HG03135 (cell line): ENCODE measurements at regions not wholly inside any gene's neighbourhood (a gene's known extent, or its start where the extent isn't known, plus 50 kb on each side); places are given as distances from the start of the nearest gene placed in this dataset.

Source experiments
- ATAC-seq: cut with Tn5 transposase; IDR thresholded peaks from one replicate; pipeline ENCODE4 v1.9.1; 2021; ENCODE audit warnings: mild to moderate bottlenecking, moderate library complexity; ENCODE audit not compliant: unreplicated experiment

DNA sequence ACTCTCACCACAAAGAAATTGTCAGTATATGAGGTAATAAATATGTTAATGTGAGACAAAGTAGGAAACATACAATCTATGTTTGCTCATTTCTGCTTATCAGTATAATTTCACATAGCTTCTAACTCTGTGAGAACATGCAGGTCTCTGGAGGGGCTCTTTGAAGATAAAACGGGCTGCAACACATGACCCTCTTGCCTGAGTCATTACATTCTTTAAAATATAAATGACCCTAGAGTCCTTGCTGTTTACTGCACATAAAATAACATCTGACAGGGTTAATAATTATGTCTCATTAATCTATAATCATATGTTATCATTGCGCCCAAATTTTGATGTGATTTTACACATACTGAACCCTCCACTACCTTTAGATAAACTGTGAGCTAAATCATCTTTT is 681.5 kb downstream of the ARAP2 start:
- no peak for ATAC-seq

DNA sequence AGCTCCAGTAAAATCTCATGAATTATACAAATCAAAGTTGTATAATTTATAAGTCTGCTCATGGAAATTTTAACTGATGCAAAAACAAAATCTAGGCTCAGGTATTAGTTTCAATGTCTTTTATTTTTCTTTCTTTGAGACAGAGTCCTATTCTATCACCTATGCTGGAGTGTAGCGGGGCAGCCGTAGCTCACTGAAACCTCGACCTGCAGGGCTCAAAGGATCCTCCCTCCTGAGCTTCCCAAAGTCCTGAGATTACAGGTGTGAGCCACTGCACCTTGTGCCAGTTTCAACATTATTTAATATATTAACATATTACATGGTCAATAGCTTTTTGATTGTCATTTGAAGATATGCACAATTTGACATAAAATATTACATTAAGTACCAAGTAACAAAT is 678.7 kb downstream of the ARAP2 start:
- no peak for ATAC-seq

DNA sequence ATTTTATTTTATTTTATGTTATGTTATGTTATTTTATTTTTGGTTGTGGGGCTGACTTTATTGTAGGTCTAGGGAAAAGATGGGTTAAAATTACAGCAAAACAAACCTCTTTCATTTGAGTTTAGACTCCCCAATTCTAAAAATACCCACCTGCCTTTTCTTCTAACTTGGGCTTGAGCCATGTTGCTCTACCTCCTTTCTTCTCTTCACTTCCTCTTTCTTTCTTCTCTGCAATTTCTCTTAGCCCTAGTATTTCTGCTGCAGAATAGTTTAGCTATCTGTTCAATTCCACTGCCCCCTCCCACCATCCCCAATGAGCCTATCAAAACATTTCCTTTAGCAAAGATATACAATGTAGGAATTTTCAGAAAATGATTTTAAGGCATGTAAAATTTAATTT is 653.3 kb downstream of the ARAP2 start:
- ATAC-seq = no peak

DNA sequence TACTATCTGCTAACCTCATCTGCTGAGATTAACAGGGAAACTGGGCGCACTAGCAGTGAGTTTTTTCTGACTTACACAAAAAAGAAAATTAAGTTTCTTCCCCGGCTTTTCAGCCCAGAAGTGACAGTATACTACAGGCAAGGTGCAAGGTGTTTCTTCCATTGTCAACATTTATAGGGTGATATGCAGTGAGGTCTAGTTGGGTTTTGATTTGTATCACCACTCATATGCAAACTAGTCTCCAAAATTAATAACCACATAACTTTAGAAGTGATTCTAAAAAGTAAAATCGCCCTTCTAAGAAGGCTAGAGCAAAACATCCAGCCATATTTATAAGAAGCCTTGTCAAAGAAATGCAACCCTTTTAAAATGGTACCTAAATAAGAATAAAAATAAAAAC is 640.1 kb downstream of the ARAP2 start:
- ATAC-seq = no peak

DNA sequence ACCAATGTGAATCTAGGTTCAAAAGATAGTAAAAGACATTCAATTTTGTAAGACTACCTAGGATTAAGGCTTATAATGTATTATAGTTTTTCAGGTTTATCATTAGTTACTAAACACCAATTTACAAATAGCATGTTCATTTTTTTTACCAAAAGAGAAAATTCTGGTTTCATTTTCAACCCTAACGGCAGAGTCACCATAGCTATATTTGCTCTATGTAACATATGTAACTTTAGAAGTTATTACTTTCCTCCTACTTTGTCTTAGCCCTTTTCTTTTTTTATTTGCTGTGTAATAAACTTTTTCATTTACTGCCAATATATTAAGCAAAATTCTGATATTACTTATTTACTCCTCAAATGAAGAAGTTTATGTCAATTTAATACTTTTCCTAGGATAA is 639.6 kb downstream of the ARAP2 start:
- ATAC-seq = no peak

DNA sequence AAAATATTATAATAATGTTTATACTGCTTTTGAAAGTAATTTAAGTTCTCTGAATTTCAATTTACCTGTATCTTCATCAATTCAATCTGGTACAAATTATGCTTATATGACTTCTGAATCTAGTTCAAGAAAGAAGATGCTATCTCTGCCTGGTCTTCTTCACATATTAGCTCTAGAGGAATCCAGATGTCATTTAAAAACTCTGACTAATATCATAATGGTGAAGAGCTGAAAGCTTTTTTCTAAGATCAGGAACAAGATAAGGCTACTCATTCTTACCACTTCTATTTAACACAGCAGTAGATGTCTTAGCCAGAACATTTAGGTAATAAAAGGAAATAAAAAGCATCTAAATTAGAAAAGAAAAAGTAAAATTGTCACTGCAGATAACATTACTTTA is 636.1 kb downstream of the ARAP2 start:
- ATAC-seq = no peak

DNA sequence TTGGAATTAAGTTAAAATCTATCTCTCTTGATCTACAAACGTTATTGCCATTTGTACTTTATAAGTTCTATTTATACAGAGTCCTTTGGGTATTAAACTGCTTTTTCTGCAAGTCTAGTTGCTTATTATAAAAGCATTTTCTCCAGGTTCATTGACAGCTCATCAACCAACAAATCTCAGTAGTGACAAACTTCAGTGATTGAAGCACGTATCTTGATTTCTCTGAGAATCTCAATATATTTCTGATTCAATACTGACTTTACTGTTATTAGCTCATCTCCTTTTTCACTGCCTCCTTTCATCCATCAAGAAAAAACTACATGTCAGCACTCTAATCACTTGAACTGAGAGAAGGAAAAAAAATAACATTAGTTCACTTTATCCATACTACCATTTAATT is 630.2 kb downstream of the ARAP2 start:
- ATAC-seq = no peak

DNA sequence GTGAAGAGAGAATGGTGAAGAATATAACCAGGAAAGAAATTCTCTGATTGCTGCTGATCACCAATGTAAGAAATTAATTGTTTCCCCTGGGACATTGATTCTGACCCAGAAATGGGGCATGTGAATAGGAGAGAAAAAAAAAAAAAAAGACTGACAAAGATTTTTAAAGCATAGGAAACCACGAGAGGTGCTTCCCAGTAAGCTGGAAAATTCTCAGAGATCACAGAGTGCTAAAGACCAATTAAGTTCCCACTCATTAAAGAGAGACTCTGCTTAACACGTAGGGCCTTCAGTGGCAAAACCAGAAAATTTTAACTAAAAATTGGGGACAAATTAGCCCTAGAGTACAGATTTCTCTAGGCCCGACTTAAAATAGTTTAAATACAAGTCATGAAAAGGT is 604.4 kb downstream of the ARAP2 start:
- ATAC-seq = no peak

DNA sequence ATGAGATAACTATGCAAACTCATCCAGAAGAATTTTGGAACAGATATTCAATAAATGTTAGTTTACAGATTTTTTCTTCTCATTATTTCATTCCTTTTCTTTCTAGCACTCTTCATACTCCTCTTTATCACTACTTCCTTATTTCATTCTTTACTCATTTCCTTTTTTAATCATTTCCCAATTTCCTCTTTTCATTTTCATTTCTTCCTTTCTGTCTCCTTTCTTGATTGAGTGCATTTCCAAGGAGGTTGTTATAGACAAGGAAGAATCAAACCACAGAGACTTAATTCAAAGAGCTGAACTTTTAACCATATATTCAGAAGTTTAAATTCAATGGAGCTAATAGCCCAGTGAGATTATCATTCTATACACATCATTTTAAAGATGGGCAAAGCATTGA is 600.7 kb downstream of the ARAP2 start:
- no peak for ATAC-seq

DNA sequence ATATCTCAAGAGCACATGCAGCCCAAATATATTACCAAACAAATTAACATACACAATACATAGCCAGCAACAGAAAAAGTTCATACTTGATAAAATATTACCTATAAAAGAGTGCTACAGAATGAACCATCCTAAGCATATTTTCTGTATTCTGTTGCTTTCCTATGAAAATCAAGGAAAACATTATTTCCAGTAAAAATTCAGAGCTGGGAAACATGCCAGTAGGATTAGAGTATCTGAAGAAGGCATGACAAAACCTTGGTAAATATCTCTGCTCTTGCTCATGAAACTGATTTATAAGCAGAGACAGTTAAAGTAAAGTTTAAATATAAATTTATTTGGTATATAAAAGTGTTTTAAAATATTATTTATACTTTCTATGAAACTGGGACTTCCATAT is 599.7 kb downstream of the ARAP2 start:
- no peak for ATAC-seq

DNA sequence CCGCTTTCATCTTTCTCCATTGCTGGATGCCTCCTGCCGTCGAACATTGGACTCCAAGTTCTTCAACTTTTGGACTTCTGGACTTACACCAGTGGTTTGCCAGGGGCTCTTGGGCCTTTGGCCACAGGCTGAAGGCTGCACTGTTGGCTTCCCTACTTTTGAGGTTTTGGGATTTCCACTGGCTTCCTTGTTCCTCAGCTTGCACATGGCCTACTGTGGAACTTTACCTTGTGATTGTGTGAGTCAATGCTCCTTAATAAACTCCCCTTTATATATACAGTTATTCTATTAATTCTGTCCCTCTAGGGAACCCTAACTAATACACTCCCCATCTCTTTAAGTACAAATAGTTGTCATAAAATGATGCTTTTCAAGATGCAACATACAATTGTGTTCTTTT is 595.3 kb downstream of the ARAP2 start:
- ATAC-seq = no peak

DNA sequence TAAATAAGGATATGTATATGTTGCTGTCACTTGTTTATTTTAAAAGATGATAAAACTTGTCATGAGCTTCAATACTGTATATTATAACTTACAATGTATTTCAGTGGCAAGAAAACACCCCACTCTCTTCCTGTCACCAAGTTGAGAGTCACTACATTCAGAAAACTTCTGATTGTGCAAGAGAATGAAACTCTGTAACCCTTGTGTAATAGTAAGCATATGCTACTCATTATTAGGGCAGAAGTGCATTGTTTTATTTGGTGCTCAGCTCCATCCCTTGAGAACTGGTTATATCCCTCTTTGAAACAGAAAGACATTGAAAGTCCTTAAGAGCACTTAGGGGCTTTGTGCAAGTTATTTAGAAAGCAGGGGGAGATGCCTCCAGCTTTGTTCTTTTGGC is 594.5 kb downstream of the ARAP2 start:
- ATAC-seq = no peak

DNA sequence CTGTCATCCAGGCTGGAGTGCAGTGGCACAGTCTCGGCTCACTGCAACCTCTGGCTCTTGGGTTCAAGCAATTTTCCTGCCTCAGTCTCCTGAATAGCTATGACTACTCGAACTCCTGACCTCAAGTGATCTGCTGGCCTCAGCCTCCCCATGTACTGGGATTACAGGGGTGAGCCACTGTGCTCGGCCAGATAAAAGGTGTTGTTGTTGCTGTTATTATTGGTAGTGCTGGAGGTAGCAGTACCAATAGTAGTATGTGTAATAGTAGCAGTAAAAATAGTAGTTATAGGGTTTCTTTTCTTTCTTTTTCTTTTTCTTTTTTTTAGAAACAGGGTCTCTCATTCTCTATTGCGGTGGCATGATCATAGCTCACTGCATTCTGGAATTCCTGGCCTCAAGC is 592.1 kb downstream of the ARAP2 start:
- no peak for ATAC-seq

DNA sequence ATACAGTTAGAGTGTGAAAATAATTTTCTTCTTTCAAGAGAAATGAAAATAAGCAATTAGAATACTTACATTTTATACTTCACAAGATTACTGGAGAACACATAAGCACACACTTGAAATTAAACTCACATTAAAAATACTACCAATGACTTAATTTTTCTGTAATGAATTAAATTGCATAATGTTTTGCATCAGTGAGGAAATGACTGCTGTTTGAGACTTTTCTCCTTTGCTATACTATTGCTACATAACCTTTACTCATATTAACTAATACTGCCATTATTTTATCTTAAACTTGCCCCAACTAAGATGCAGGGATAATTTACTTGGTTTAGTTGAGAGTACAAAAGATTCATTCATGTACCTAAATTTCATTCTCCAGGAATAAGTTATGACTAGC is 590.9 kb downstream of the ARAP2 start:
- no peak for ATAC-seq

DNA sequence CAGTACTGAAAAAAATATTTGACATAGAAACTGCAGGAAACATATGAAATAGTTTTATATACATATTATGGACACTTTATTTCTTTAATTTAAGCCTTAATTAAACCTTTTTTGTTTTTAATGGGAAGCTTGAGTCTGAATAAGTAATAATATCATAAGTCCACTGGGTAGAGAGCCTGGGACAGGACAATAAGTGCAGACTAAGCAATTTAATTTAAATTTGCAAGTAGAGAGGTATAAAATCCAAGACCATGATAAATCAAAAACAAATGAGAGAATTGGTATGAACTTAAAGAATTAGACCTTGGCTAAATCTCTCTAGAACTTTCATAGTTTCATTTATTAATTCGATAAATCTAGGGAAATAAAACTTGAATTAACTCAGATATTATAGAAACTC is 571.2 kb downstream of the ARAP2 start:
- no peak for ATAC-seq

DNA sequence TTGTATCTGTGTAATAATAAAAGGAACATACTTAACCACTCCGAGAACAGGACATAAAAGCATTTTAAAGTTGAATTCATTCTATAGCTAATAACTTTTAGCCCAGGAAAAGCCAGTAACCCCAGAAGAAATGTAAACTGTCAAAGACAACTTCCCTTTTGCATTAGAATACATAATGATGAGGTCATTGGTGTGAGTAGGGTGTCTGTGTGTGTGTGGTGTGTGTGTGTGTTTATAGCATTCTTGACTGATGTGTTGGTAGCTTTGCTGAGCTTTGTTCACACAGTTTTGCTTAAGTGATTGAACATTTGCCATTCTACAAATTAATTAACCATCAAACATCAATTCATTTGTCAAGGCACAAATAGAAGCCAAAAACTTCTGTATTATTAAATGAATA is 559.6 kb downstream of the ARAP2 start:
- no peak for ATAC-seq

DNA sequence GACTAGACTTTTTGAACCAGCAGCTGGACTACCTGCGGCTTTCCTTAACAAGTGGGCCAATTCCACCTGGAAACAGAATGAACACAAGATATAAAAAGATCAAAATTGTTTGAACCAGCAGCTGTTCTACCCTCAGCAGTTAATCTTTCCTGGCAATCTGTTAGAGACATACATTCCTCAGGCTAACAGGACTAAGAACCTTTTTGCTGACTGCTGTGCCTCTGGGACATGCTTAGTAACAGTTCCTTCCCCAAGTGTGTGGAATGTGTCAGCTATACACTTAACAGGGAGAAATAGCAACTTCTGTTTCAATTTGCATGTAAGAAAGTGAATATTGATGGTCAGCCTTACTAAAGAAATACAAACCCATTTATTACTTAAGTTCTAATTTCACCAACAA is 554.4 kb downstream of the ARAP2 start:
- ATAC-seq = no peak

DNA sequence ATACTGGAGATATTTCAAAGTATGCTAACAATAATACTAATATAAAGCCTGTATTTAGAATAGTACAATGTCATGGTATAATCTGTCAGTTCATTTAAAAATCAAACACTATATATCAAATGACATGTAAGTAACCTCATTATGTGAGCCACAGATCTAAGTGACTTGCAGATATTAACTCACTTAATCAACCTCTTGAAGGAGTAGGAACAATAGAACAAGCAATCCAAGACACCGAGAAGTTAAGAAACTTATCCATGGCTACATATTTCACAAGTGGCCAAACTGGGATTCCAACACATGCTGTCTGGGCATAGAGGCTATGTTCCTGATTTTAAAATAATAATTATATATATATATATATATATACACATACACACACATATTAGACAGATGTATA is 554.0 kb downstream of the ARAP2 start:
- no peak for ATAC-seq

DNA sequence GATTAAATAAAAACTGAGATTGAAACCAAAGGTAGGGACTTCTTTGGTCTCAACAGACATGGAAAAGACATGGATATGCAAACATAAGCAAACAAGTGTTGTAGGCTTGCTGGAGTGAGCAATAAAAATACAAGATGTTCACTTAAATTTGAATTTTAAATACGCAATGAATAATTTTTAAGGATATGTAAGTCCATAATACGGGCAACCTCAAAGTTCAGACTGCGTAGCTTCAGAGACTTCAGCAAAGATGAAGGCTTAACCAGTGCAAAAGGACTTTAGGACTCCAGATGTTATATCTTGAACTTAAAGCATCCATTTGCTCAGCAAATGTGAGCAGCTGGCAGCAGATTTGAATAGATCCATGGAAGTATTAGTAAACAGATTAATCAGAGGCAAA is 549.3 kb downstream of the ARAP2 start:
- ATAC-seq = no peak

DNA sequence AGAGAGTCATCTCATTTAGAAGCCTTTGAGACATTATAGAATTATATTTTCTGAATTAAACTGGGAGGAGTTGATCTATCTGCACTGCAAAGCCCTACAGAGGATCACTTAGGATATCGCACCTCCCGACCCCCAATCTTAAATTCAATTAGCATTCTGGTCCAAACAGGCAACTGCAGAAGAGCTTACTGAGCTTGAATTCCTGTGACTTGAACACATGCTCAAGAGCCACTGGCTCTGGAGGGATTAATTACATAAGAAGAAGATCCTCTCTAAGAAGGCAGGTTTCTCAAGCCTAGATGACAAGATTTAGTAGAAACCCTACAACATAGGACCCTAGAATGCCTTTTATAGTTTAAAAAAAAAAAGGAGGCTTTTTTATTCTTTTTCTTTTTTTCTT is 548.9 kb downstream of the ARAP2 start:
- ATAC-seq = no peak

DNA sequence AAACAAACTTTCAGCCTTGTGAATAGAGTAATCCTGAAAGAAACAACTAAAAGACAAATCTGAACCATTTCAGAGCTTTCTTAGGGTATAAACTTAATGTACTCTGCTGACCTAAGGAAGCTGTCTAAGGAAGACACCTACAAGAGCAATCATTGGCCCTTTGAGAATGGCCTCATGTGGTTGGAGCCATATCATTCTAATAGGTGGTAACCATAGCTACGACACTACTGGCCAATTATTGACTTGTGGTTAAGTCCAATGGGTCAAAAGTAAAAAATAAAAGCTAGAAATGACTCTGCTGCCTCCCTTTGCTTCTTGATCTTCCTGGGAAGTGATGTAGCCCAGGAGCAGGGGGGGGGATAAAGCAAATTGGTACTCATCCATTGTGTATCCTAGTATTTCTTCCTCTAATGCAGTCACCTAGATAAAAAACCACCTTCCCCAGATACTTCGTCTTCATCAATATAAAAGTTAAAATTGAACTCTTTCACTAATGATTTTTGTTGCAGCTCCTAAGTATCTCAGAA is 547.0 kb downstream of the ARAP2 start:
- ATAC-seq = peak; percentile 92

DNA sequence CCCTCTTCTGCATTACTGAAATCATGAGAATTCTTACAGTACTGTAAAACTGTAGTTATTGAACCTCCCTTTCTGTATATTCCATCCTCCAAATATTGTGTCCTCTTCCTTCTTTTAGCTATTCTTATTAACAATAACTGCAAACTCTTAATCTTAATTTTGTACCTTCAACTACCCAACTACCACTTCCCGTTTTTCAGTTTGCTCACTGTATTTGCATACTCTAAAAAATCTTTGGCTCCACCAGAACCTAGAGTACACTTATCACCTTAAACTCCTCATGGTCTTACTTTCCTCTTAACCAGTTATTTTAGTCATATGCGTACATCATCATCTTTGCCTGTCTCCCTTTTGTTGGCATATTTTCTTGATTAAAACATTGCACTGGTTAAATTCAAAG is 543.7 kb downstream of the ARAP2 start:
- ATAC-seq = no peak

DNA sequence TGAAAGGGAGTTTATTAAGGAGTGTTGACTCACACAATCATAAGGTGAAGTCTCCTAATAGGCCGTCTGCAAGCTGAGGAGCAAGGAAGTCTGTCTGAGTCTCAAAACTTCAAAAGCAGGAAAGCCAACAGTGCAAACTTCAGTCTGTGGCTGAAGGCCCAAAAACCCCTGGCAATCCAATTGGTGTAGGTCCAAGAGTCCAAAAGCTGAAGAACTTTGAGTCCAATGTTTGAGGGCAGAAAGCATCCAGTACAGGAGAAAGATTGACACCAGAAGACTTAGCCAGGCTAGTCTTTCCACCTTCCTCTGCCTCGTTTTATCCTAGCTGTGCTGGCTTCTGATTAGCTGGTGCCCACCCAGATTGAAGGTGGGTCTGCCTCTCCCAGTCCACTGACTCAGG is 535.2 kb downstream of the ARAP2 start:
- no peak for ATAC-seq

DNA sequence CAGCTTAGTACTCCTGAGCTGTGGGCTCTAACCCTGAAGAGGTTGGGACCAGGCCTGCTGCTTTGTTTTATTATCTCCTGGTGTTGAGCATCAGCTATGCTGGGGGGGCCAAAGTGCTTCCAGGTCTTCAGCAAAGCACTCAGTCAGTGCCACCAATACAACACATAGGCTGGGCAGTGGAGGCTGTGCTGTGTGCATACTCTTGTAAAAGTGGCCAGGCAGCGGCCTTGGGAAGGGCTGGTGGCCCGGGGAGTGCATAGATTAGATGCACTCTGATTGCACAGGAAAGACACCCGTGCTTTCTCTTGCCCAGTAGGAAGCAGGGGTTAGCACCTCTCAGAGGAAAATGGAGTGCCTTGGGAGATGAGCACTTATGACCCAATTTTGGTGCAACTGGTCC is 534.0 kb downstream of the ARAP2 start:
- no peak for ATAC-seq
